GM21825 (cell line): ENCODE measurements at regions not wholly inside any gene's neighbourhood (a gene's known extent, or its start where the extent isn't known, plus 50 kb on each side); places are given as distances from the start of the nearest gene placed in this dataset.

ENCODE experiments used
- ATAC-seq: cut with Tn5 transposase; IDR thresholded peaks from one replicate; pipeline ENCODE4 v1.9.1; 2021; ENCODE audit warnings: mild to moderate bottlenecking, moderate library complexity; ENCODE audit not compliant: unreplicated experiment

DNA sequence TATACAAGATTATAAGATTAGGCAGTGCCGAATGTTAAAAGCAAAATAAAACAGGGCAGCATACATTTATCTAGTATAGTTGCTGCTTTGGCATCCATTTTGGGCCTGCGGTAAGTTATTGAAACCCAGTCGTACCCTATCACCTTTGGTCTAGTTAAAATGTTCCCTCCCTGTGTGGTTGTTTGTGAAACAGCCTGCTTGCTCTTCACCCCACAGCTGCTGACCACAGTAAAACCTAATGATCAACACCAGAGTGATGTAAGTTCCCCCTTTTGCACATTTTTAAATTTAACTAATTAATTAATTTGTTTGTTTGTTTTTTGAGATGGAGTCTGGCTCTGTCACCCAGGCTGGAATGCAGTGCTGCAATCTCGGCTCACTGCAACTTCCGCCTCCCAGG is 50.3 kb upstream of the TXNDC5 start:
- peak; percentile 36 for ATAC-seq
